Body of pancreas (tissue), 4 donors: ENCODE measurements at regions not wholly inside any gene's neighbourhood (a gene's known extent, or its start where the extent isn't known, plus 50 kb on each side); places are given as distances from the start of the nearest gene placed in this dataset.

ENCODE experiments used
- ATAC-seq: fragments of 150-250 bp; one replicate; pipeline ENCODE4 v1.9.1; 2016
- DNase-seq, 4 donors: peaks; one replicate each; pipeline ENCODE4 v3.0.0-alpha.2; 2019
- H3K27ac ChIP-seq, 4 donors: fragments of 200-600 bp; sonication (generic); 1 replicate in 3 of 4; 2 replicates in 1 of 4; pipeline versions ENCODE4 v1.5.1 to v1.6.1; 2016 to 2019; ENCODE audit warnings: mild to moderate bottlenecking in 1 of 4, mixed read lengths in 1 of 4, moderate library complexity in 1 of 4
- H3K27me3 ChIP-seq, 2 donors: fragments of 200-600 bp; sonication (generic); one replicate each; pipeline ENCODE4 v1.6.0; 2016; ENCODE audit warnings: mild to moderate bottlenecking in 1 of 2
- H3K36me3 ChIP-seq, 2 donors: fragments of 200-600 bp; sonication (generic); replicated peaks in 1 of 2; 2 replicates each; pipeline ENCODE4 v1.5.1; 2016; ENCODE audit warnings: low read depth in 2 of 2; ENCODE audit not compliant: insufficient read depth in 1 of 2
- H3K4me1 ChIP-seq: fragments of 200-600 bp; sonication (generic); one replicate; pipeline ENCODE4 v1.6.0; 2016
- H3K4me3 ChIP-seq, 2 donors: fragments of 200-600 bp; sonication (generic); 1 replicate in 1 of 2; 2 replicates in 1 of 2; pipeline ENCODE4 v1.5.1; 2016 to 2019
- H3K9me3 ChIP-seq, 3 donors: fragments of 200-600 bp; sonication (generic); 1 replicate in 2 of 3; 2 replicates in 1 of 3; pipeline ENCODE4 v1.5.1; 2016
- CTCF ChIP-seq, 7 experiments: fragments of 450-650 bp in 4 of 7; fragments of 200-600 bp in 3 of 7; sonication (generic) in 3 of 7; IDR thresholded peaks; one replicate each; pipeline ENCODE4 v1.5.1; 2016 to 2019; ENCODE audit warnings: antibody characterized with exemption in 7 of 7
- POLR2A ChIP-seq, 3 donors: fragments of 450-650 bp; IDR thresholded peaks; one replicate each; pipeline ENCODE4 v1.6.1; 2016; ENCODE audit warnings: antibody characterized with exemption in 3 of 3, mild to moderate bottlenecking in 2 of 3
- WGBS, 2 donors: methylation state at CpG; one replicate each; pipeline ENCODE4 v1.1.5; 2017; 5-methylcytosine and 5-hydroxymethylcytosine counted together
- intact Hi-C: fragments of 100-400 bp; cut with DNase I; formaldehyde crosslinking; loops from one replicate; pipeline ENCODE4 v1.15.1; 2023

- Histone ChIP-seq H3K9me3 (no peaks in the 10 kb centered on the region), H3K27ac (no peak overlapping the region), H3K4me1 (no peaks in the 10 kb centered on the region), H3K36me3 (no peaks in the 10 kb centered on the region), H3K27me3 (no peaks in the 10 kb centered on the region), H3K4me3 (no peak overlapping the region)
- WGBS, 2 donors = 89 to 100% methylated on average over 8 to 9 of the region's 9 CpGs
- no peak for DNase-seq
- TF ChIP-seq CTCF (IDR thresholded peaks at IDR 0.05) (no peak), POLR2A (IDR thresholded peaks at IDR 0.05) (no peak)
- no peak for ATAC-seq
- intact Hi-C loops = no loop called here
Measured at GRCh38 chr6:2433711-2434110, 188.3 kb upstream of the GMDS start.

GRCh38 chr6:2433266-2433665 lies 187.9 kb upstream of the GMDS start:
- intact Hi-C loops = no loop called here
- no peak overlapping the region for H3K27ac ChIP-seq
- no peaks in the 10 kb centered on the region for H3K27me3 ChIP-seq
- H3K36me3 ChIP-seq = no peaks in the 10 kb centered on the region
- H3K4me1 ChIP-seq = no peaks in the 10 kb centered on the region
- WGBS, 2 donors = 98 to 100% methylated on average over 5 of the region's 5 CpGs
- ATAC-seq = no peak
- no peaks in the 10 kb centered on the region for H3K9me3 ChIP-seq
- no peak overlapping the region for H3K4me3 ChIP-seq
- no peak for DNase-seq
- TF ChIP-seq CTCF (IDR thresholded peaks at IDR 0.05) (no peak), POLR2A (IDR thresholded peaks at IDR 0.05) (no peak)

GRCh38 chr6:2432292-2432691 lies 186.9 kb upstream of the GMDS start:
- H3K9me3 ChIP-seq = no peaks in the 10 kb centered on the region

GRCh38 chr6:2430612-2431011 lies 185.2 kb upstream of the GMDS start:
- Histone ChIP-seq H3K9me3 (no peaks in the 10 kb centered on the region), H3K27ac (no peak overlapping the region), H3K27me3 (no peaks in the 10 kb centered on the region), H3K4me1 (no peaks in the 10 kb centered on the region), H3K4me3 (no peak overlapping the region), H3K36me3 (no peaks in the 10 kb centered on the region)
- 84 to 86% methylated on average over 3 of the region's 3 CpGs for WGBS, 2 donors
- TF ChIP-seq CTCF (IDR thresholded peaks at IDR 0.05) = no peak
- no peak for TF ChIP-seq POLR2A (IDR thresholded peaks at IDR 0.05)
- intact Hi-C loops = no loop called here
- ATAC-seq = no peak
- DNase-seq = no peak

More at GRCh38 chr6:2432292-2432691, 186.9 kb upstream of the GMDS start:
- Histone ChIP-seq H3K27ac (no peak overlapping the region), H3K4me1 (no peaks in the 10 kb centered on the region), H3K4me3 (no peak overlapping the region), H3K36me3 (no peaks in the 10 kb centered on the region), H3K27me3 (no peaks in the 10 kb centered on the region)
- DNase-seq (no peak), ATAC-seq (no peak)
- TF ChIP-seq POLR2A (IDR thresholded peaks at IDR 0.05) (no peak), CTCF (IDR thresholded peaks at IDR 0.05) (no peak)
- 89 to 93% methylated on average over 5 of the region's 5 CpGs for WGBS, 2 donors
- intact Hi-C loops = no loop called here

GRCh38 chr6:2429460-2429859 lies 184.1 kb upstream of the GMDS start:
- TF ChIP-seq POLR2A (IDR thresholded peaks at IDR 0.05) (no peak), CTCF (IDR thresholded peaks at IDR 0.05) (no peak)
- ATAC-seq (no peak), DNase-seq (no peak)
- 77 to 83% methylated on average over 6 of the region's 6 CpGs for WGBS, 2 donors
- H3K36me3 ChIP-seq = no peaks in the 10 kb centered on the region
- no peak overlapping the region for H3K4me3 ChIP-seq
- H3K9me3 ChIP-seq = no peaks in the 10 kb centered on the region
- no peak overlapping the region for H3K27ac ChIP-seq
- no peaks in the 10 kb centered on the region for H3K4me1 ChIP-seq
- H3K27me3 ChIP-seq = no peaks in the 10 kb centered on the region
- intact Hi-C loops = no loop called here
